HG03108 (cell line): ENCODE measurements at regions not wholly inside any gene's neighbourhood (a gene's known extent, or its start where the extent isn't known, plus 50 kb on each side); places are given as distances from the start of the nearest gene placed in this dataset.
A peak's percentile ranks its signal among the peaks of the same experiment; 100 is the strongest.

Experiments
- ATAC-seq: cut with Tn5 transposase; IDR thresholded peaks from one replicate; pipeline ENCODE4 v1.9.1; 2021; ENCODE audit warnings: moderate library complexity; ENCODE audit not compliant: unreplicated experiment

DNA sequence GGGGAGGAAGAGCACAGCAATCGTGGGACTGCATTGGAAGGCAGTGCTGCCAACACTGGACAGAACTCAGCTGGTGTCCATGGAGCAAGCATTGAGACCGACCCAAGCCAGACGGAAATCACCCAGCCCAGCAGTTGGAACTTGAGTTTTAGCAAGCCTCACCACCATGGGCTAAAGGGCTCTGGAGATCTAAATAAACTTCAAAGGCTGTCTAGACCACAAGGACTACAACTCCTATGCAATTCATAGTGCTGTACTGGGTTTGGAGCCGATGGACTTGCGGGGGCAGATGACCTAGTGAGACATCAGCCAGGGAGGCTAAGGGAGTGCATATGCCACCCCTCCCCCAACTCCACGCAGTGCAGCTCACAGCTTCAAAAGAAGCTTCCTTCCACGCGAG, 243.6 kb upstream of the SLC39A10 start:
- no peak for ATAC-seq

DNA sequence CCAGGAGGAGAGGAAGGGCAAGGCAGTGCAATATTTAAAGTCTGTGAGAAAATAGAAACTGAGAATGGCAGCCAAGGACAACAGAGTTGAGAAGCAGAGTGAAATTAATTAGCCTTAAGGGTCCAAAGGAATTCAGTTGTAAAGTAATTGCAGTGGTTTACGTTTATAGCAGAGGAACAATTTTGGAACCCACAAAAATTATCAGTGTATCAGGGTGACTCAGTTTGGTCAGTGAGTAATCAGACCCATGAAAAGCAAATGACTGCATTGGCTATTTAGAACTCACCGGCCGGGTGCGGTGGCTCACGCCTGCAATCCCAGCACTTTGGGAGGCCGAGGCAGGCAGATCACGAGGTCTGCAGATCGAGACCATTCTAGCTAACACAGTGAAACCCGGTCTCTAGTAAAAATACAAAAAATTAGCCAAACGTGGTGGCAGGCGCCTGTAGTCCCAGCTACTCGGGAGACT, 245.8 kb upstream of the SLC39A10 start:
- no peak for ATAC-seq

GRCh38 chr2:195410074-195410671, 246.9 kb upstream of the SLC39A10 start:
- ATAC-seq: peak; percentile 67

DNA sequence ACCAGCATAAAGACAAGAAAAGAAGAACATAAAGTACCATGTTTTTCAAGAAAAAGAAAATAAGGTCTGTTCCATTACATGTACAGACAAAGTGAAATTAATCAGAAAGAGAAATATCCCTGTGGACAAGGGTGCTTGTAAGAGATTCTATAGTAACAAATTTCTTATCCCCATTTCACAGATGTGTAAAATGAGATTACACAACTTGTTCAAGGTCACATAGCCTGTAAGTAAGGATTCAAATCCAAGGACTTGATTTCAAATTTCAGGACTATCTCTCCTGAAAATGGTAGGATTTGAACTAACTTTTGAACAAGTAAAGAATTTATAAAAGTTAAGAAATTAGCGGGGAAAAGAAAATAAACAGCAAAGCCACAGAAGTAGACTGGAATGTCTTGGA, 248.2 kb upstream of the SLC39A10 start:
- ATAC-seq: no peak

GRCh38 chr2:195408196-195408595, 248.8 kb upstream of the SLC39A10 start:
- no peak for ATAC-seq

- ATAC-seq: no peak
Observed at GRCh38 chr2:195407783-195408182, 249.2 kb upstream of the SLC39A10 start.

- ATAC-seq: no peak
Observed at GRCh38 chr2:195406886-195407603, 250.0 kb upstream of the SLC39A10 start.

GRCh38 chr2:195404651-195405050, 252.4 kb upstream of the SLC39A10 start:
- no peak for ATAC-seq

GRCh38 chr2:195396479-195396878, 260.5 kb upstream of the SLC39A10 start:
- no peak for ATAC-seq

- no peak for ATAC-seq
Observed at GRCh38 chr2:195395362-195395761, 261.7 kb upstream of the SLC39A10 start.

- ATAC-seq: peak; percentile 54
Observed at GRCh38 chr2:195392446-195393336, 264.3 kb upstream of the SLC39A10 start.

DNA sequence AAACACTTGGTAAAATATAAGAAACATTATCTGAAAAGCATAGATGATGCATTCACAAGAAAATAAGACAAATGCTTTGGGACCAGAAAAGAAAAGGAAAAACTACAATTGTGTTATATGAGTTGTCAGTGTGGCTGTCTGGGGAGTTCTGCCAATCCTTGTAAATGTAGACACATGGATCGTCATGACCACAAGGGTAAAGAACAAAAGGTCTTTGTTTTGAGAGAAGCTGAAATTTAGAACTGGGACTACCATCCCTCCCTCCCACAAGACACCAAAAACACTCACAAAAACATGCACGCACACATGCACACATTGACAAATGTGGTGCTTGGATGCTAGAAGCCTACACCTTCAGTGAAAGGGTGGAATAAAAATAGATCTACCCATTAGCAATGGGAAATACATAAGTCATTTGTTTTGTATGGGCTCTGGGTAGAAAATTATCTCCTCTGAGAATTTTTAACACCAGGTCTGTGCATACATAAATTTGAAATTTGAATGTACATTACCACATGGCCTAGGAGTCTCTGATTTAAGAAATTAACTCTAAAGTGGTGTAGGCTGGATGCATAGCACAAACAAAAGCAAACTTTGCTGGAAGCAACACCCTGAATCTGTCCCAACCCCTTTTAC, 266.2 kb upstream of the SLC39A10 start:
- no peak for ATAC-seq

DNA sequence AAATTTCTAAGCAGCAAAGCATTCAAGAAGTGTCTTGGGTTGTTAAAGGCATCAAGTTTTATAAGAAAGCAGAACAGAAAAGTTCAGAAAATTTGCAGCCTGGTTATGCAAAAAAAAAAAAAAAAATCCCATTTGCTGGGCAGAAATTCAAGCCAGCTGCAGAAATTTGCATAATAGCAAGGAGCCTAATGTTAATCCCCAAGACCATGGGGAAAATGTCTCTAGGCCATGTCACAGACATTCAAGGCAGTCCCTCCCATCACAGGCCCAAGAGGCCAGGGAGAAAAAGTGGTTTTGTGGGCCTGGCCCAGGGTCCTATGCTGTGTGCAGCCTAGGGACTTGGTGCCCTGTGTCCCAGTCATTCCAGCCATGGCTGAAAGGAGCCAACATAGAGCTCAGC, 269.0 kb upstream of the SLC39A10 start:
- ATAC-seq: no peak

- ATAC-seq: no peak
Observed at GRCh38 chr2:195382186-195382585, 274.8 kb upstream of the SLC39A10 start.

DNA sequence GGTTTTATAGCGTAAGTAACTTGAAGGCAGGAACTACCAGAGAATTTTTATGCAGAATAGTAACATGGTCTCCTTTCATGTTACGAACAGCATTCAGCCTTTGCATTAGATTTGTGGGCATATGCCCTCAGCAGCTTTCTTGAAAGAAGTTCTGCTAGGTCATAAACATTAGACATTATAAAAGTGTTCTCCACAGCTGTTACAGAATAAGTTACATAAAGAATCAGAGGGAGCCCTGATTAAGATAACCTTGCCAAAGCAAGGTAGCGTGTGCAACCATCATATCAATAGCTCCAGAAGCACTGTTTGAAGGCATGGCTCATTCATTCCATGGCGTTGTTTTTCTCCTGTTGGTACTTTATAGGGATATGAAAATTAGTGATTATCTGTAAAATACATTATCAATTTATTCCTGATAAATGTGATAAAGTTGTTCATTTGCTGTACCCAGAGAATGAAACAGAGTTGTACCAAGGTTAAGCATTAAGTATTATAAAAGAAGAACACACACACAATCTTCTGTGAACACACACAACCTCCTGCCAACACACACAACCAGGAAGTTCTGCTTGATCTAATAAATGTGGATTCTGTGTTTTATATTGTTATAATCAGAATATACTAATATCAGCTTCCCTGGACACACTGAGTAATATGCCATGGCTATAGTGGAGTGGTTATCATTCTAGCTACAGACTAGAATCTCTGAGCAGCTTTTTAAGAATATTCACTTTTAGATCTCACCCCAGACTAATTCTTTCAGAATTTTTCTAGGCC, 286.7 kb upstream of the SLC39A10 start:
- no peak for ATAC-seq

DNA sequence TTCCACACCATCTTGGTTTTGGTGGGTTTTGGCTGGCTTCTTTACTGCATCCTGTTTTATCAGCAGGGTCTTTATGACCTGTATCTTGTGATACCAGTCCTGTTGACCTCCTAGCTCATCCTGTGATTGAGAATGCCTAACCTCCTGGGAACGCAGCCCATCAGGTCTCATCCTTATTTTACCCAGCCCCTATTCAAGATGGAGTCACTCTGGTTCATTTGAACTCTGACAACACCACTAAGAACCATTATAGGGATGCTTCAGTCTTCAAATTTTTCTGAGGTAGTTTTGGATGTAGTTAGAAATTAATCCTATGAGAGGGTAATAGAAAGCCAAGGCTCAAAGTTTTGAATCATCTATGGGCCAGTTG, 287.8 kb upstream of the SLC39A10 start:
- ATAC-seq: no peak

DNA sequence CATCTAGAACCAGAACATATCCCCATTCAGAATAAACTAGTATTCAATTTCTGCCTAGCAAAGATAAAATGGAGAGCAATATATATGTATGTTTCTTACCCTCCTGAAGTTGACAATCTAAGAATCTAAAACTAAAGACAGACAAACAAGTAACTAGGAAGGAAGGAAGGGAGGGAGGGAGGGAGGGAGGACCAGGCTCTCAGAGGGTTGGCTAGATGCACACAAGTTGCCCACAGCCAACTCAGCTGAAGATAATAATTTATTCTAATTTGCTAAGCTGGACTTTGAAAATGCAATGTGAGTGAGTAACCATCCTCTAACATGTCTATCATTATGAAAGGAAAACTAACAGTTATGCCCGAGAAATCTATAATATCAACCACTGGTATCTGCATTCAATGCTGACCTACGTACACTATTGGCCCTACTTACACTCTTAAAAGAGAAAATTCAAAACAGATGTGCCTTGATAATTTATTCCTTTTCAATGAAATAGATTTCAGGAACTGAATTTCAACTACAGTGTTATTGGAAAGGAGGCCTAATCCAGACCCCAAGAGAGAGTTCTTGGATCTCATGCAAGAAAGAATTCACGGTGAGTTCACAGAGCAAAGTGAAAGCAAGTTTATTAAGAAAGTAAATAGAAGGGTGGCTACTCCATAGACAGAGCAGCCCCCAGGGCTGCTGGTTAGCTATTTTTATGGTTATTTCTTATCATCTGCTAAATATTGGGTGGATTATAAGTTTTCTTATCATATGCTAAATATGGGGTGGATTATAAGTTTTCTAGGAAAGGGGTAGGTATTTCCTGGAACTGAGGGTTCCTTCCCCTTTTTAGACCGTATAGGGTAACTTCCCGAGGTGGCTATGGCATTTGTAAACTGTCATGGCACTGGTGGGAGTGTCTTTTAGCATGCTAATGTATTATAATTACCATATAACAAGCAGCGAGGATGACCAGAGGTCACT, 288.5 kb upstream of the SLC39A10 start:
- ATAC-seq: no peak

DNA sequence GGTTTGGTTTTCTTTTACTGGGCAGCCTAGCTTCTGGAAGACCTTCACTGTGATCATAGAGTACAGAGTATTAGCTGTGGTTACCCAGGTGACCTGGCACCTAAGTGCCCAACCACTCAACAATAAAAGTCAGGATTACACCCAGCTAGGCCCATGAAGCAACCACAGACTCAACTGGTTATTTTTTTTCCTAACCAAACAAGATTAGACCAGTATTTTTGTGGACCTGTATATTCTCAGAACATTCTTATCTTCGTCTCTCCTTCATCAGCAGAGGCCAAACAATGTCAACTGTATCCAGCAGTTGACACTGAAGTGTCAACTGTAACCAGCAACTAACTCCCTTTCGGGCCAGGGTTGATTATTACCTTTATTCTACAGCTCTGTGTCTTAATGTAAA, 289.2 kb upstream of the SLC39A10 start:
- no peak for ATAC-seq
